G401 (cell line): ENCODE measurements at regions not wholly inside any gene's neighbourhood (a gene's known extent, or its start where the extent isn't known, plus 50 kb on each side); places are given as distances from the start of the nearest gene placed in this dataset.
A peak's percentile ranks its signal among the peaks of the same experiment; 100 is the strongest.
"Not testable (repeated sequence)": the region's sequence is repeated elsewhere in the genome, so short reads cannot be mapped to it uniquely, and the experiment has no call there.

Source experiments
- DNase-seq: peaks from one replicate; pipeline ENCODE4 v3.0.0-alpha.2; 2015; ENCODE audit warnings: low spot score
- in situ Hi-C: cut with HindIII; loops from 2 replicates; pipeline ENCODE4 v1.10.0; 2016; ENCODE audit warnings: low sequenced_read_pairs, mixed read lengths

DNA sequence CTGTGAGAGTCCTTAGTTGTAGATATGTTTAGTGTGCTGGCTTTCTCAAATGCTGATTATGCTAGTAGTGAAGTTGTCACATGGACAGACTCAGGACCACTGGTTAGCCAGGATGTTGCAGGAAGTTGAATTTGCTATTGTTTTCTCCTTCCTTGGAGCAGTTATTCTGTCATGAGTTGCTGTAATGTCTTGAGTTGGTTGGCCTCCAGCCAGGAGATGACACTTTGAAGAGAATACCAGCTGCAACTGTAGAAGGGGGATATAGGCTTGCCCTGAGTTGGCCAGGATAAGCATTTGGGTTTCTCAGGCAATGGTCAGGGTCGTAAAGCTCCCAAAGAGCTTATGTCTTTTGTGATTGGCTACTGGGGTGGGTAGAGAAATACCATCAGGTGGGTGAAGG, 206.7 kb downstream of the ZNF621 start:
- in situ Hi-C loops: no loop called here
- DNase-seq: no peak

DNA sequence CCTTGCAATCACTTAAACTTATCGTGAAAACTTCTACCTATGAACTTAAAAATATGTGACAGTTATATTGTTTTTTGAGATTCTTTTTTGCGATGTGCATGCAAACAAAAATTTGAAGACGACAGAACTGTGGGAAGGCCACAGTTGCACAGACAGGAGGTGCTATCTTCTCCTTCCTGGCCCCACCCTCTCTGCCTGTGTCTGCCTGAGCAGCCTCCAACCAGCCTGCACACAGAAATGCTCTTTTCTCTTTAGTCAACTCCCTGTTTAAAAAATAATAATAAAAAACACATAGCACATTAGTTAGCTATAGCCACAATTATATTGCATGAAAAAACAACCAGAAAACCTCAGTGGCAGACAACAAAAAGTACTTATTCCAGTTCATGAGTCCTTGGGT, 212.2 kb downstream of the ZNF621 start:
- no peak for DNase-seq
- in situ Hi-C loops: no loop called here

DNA sequence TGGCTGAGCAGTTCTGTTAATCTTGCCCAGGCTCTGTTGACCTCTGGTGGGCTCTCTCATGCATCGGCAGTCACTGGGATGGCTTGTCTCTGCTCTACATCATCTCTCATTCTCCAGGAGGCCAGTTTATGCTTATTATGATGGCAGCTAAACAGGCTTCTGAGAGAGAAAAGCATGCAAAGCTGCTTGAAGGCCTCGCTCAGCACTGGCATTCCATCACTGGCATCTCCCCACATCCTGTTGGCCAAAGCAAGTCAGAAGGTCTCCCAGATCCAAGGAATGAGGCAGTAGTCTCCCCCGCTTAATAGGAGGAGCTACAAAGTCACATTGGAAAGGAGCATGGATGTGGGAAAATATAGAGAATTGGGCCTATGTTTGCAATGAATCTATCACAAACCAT, 212.6 kb downstream of the ZNF621 start:
- in situ Hi-C loops: no loop called here
- no peak for DNase-seq

- in situ Hi-C loops: no loop called here
- DNase-seq: no peak
Measured at GRCh38 chr3:40739971-40740370, 215.2 kb downstream of the ZNF621 start.

DNA sequence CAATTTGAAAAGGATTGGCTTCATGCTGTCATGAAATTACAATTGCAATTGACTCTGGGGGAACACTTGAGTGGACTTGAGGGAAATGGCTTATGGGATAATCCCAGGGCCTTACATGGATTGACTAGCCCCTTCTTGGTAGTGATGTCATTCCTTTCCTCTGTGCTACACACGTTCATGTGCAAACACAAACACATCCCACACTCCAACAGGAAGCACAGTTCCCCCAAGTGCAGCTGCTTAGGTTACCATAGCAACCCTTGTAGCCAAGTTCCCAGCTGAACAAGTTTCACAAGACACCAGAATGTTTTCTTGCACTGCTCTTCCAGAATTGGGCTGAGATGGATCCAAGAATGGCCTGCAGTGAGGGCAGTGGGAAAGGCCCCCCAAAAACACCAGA, 217.0 kb downstream of the ZNF621 start:
- DNase-seq: peak; percentile 37
- in situ Hi-C loops: no loop called here

DNA sequence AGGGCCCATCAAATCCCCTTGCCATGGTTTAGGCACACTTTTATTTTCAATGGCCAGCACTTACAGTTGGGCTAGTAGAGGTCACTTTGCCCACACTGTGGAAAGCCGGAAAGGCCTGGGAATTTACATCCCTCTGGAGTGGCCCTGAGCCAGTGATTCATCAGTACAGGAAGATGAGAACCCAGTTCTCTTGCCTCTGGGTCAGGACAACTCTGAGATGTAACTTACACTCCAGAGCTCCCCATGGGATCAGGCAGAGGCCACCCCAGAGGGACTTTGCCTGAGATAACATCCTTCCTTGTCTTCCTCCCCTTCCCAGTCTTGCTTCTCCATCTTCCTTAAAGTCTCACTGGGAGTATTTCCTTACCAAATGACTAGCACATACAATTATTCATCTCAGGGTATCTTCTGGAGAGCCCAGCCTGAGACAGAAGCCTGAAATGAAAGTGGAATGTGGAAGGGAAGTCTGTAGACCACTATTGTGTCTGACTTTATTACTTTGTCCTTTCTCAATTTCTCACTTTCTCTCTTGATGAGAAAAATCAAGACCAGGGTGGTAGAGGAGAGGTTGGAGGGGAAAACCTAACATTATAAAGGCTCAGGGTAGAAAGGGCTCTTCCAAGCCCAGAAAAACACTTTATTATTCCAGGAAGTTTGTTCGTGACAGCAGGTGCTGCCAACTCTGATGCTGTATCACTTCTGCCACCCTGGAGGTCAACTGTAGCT, 220.8 kb downstream of the ZNF621 start:
- DNase-seq: no peak
- in situ Hi-C loops: no loop called here

GRCh38 chr3:40751666-40752065, 226.9 kb downstream of the ZNF621 start:
- no peak for DNase-seq
- in situ Hi-C loops: no loop called here

DNA sequence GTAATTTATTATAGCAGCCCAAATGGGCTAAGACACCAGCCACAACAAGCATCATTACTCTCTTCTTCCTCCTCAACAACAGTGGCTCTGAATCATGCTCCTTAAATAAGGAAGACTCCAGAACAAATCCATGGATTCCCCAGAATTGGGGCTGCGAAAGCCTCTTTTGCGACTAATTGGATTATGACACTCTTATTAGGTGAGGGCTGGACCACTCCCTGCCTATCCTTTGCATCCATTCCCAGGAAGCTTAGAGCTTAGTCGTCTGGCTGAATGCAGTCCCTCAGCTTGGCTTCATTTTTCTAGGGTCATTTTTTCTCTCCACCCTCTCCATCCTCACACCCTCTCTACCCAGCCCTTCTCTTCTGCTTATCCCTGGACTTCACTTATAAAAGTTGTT, 227.7 kb downstream of the ZNF621 start:
- in situ Hi-C loops: no loop called here
- DNase-seq: no peak

DNA sequence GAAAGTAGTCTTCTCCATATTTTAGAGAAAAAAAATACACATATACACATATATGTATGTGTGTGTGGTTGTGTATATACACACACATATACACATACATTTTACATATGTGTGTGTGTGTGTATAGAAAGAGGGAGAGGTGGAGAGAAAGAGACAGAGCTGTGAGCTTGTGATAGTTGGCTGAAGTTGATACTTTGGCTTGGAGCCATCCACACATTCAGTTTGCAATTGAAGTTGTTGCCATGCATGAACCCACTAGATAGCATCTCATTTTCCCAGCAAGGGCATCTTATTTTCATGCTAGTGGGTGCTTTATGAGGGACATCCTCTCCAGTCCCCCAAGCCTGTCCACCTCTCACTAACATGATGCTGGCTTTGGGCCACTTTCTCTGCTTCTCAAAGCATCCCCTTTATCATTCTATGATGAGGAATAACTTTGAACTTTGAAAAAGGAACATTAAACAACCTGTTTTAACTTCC, 228.6 kb downstream of the ZNF621 start:
- peak; percentile 63 for DNase-seq
- in situ Hi-C loops: no loop called here

DNA sequence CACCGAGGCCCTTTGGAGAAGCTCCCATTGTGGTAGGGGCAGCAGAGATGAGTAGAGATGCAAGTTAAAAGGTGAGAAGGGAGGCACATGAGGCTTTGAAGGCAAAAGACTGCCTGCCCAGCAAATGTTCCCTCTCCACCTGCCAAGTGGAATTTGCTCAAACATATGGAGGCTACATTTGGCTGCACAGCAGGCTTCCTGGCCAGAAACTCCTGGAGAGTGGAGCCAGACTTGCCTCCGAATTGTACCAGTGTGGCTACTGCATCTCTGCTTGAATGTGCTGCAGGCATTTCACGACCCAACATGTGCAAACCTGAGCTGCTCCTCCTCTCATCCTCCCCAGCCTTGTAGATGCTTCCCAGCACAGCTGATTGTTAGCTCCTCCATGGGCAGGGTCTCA, 229.2 kb downstream of the ZNF621 start:
- in situ Hi-C loops: no loop called here
- DNase-seq: peak; percentile 98

DNA sequence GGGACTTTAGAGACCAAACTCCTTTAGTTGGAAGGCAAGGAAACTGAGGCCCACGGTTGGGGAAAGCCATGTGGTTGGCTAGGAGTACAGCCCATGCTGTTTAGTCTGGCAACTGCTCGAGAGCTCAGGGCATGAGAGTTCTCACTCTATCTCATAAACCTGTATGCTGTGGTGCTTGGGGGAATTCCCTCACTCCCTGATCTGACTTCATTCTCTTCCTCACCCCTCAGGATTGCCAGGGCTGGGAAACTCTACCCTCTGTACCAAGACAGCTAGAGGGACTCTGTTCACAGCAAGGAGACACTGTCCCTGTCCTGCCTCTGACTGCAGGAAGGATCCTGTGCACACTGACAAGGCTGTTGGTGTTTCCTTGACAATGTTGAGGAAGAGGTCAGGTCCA, 230.2 kb downstream of the ZNF621 start:
- in situ Hi-C loops: no loop called here
- peak; percentile 57 for DNase-seq

GRCh38 chr3:40756500-40756899, 231.7 kb downstream of the ZNF621 start:
- in situ Hi-C loops: no loop called here
- no peak for DNase-seq

DNA sequence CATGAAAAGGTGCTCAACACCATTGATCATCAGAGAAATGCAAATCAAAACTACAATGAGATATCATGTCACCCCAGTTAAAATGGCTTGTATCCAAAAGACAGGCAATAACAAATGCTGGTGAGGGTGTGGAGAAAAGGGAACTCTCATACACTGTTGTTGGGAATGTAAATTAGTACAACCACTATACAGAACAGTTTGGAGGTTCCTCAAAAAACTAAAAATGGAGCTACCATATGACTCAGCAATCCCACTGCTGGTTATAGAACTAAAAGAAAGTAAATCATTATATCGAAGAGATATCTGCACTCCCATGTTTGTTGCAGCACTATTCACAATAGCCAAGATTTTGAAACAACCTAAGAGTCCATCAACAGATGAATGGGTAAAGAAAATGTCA, 238.0 kb downstream of the ZNF621 start:
- in situ Hi-C loops, DNase-seq: not testable (repeated sequence)

GRCh38 chr3:40763807-40764206, 239.0 kb downstream of the ZNF621 start:
- in situ Hi-C loops: no loop called here
- no peak for DNase-seq

GRCh38 chr3:40764747-40765146, 240.0 kb downstream of the ZNF621 start:
- no peak for DNase-seq
- in situ Hi-C loops: no loop called here

GRCh38 chr3:40765884-40766283, 241.1 kb downstream of the ZNF621 start:
- no peak for DNase-seq
- in situ Hi-C loops: no loop called here

DNA sequence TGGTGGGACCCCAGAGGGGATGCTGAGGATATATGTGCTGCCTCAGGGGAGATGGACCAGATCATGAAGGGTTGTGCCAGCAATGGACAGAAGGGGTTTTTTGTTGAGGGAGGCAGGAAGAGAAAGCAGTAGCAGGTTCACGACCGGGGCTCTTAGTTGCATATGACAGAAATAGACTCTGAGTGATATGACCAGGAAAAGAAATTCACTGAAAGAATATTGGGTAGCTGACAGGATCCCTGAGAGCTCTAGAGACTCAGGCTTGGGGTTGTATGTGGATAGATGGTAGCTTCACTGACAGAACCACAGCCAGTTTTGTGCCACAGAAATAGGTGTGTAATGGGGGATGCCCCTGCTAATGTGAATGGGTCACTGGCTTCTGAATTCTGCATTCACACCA, 241.6 kb downstream of the ZNF621 start:
- in situ Hi-C loops: no loop called here
- DNase-seq: no peak

GRCh38 chr3:40768046-40768445, 243.3 kb downstream of the ZNF621 start:
- in situ Hi-C loops: no loop called here
- DNase-seq: no peak

- no peak for DNase-seq
- in situ Hi-C loops: no loop called here
Measured at GRCh38 chr3:40768536-40768935, 243.8 kb downstream of the ZNF621 start.

DNA sequence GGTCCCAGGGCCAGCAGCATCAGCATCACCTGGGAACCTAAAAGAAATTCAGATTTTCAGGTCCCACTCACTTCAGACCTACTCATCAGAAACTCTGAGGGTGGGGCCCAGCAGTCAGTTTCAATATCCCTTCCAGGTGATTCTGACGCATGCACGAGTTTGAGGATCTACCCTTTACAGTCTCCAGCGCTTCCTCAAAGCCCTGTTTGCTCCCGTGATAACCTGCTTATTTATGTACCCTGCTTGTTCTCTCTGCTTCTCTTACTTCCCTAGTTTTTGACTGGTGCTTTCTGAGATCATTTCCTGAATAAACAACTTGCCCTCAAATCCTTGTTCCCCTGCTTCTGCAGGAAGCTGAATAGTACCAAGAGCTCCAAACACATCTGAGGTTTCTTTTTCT, 245.3 kb downstream of the ZNF621 start:
- DNase-seq: no peak
- in situ Hi-C loops: no loop called here

GRCh38 chr3:40771112-40771511, 246.4 kb downstream of the ZNF621 start:
- peak; percentile 49 for DNase-seq
- in situ Hi-C loops: no loop called here
